A549 (cell line): ENCODE measurements at regions not wholly inside any gene's neighbourhood (a gene's known extent, or its start where the extent isn't known, plus 50 kb on each side); places are given as distances from the start of the nearest gene placed in this dataset.

Experiments used
- ATAC-seq, 2 experiments: fragments of 200-7000 bp in 1 of 2; fragments of >200 bp in 1 of 2; cut with Nextera tagmentation in 1 of 2; cut with Tn5 transposase in 1 of 2; 3 replicates each; pipeline versions ENCODE4 v1.8.0 to v1.9.1; 2018 to 2020; ENCODE audit warnings: mild to moderate bottlenecking in 1 of 2, moderate library complexity in 1 of 2
- CTCF ChIA-PET: fragments of 300-600 bp; sonication (Branson Sonifier 250); formaldehyde crosslinking; extraction: SDS; loops from one replicate; lab custom pipeline; 2021; ENCODE audit warnings: antibody characterized with exemption, inconsistent platforms; lab: Yijun Ruan, JAX
- POLR2A ChIA-PET: fragments of 350-600 bp; formaldehyde crosslinking; extraction: SDS; loops from one replicate; lab custom pipeline; 2021; ENCODE audit warnings: antibody characterized with exemption, inconsistent platforms; lab: Yijun Ruan, JAX
- DNase-seq, 2 experiments: peaks; one replicate each; pipeline versions ENCODE4 v3.0.0 to v3.0.0-alpha.2; 2011 to 2016; ENCODE audit warnings: low read depth in 1 of 2, low spot score in 1 of 2
- FAIRE-seq: peaks from 2 replicates; lab custom pipeline; 2011; peaks lifted over from hg19 to GRCh38; lab: Jason Lieb, UNC
- H3K27ac ChIP-seq, 2 experiments: fragments of >200 bp; sonication (Bioruptor Twin); formaldehyde crosslinking; 3 replicates each; pipeline ENCODE4 v1.5.1; 2016 to 2017
- H3K4me1 ChIP-seq: fragments of >200 bp; sonication (Bioruptor Twin); formaldehyde crosslinking; 3 replicates; pipeline ENCODE4 v1.6.1; 2016
- H3K4me2 ChIP-seq: fragments of >200 bp; sonication (Bioruptor Twin); formaldehyde crosslinking; 3 replicates; pipeline ENCODE4 v1.6.1; 2016
- H3K4me3 ChIP-seq: fragments of >200 bp; sonication (Bioruptor Twin); formaldehyde crosslinking; 3 replicates; pipeline ENCODE4 v1.5.1; 2016
- H3K9me3 ChIP-seq: fragments of >200 bp; sonication (Bioruptor Twin); formaldehyde crosslinking; 3 replicates; pipeline ENCODE4 v1.6.1; 2016
- BHLHE40 ChIP-seq: IDR thresholded peaks from 2 replicates; pipeline ENCODE4 v1.6.1; 2012; ENCODE audit warnings: low read depth, low read length, inconsistent platforms
- CHD2 ChIP-seq: fragments of 150-350 bp; IDR thresholded peaks from 2 replicates; pipeline ENCODE4 v1.6.1; 2014; ENCODE audit warnings: low read length; ENCODE audit not compliant: partially characterized antibody
- EHF ChIP-seq: fragments of 250-450 bp; sonication (Bioruptor Pico); IDR thresholded peaks from 2 replicates; pipeline ENCODE4 v1.5.0; 2020; ENCODE audit warnings: mild to moderate bottlenecking
- EP300 ChIP-seq, 2 experiments: fragments of >200 bp; sonication (Bioruptor Twin); formaldehyde crosslinking; IDR thresholded peaks; 2 replicates in 1 of 2; 3 replicates in 1 of 2; pipeline ENCODE4 v1.6.1; 2016 to 2017
- ESRRA ChIP-seq: fragments of 150-350 bp; IDR thresholded peaks from 2 replicates; pipeline ENCODE4 v1.6.1; 2014; ENCODE audit warnings: mild to moderate bottlenecking, low read length, borderline replicate concordance
- GATA3 ChIP-seq: IDR thresholded peaks from 2 replicates; pipeline ENCODE4 v1.6.1; 2012; ENCODE audit warnings: borderline replicate concordance
- HOXA7 ChIP-seq: fragments of 250-450 bp; sonication (Bioruptor Pico); IDR thresholded peaks from 2 replicates; pipeline ENCODE4 v1.5.0; 2020; ENCODE audit warnings: mild to moderate bottlenecking, moderate library complexity
- KDM1A ChIP-seq: fragments of 200-600 bp; sonication (generic); IDR thresholded peaks from 2 replicates; pipeline ENCODE4 v1.6.1; 2016; ENCODE audit warnings: low read depth, mild to moderate bottlenecking
- KDM5A ChIP-seq: fragments of 200-600 bp; sonication (generic); IDR thresholded peaks from 2 replicates; pipeline ENCODE4 v1.6.1; 2016; ENCODE audit warnings: antibody characterized with exemption, mild to moderate bottlenecking
- MAFK ChIP-seq: fragments of 450-650 bp; IDR thresholded peaks from 2 replicates; pipeline ENCODE4 v1.6.1; 2014; ENCODE audit not compliant: partially characterized antibody
- MAZ ChIP-seq: fragments of 150-350 bp; IDR thresholded peaks from 2 replicates; pipeline ENCODE4 v1.6.1; 2014; ENCODE audit warnings: antibody characterized with exemption, low read depth, low read length, borderline replicate concordance
- NFE2L2 ChIP-seq: fragments of 150-350 bp; conservative IDR thresholded peaks from 2 replicates; pipeline ENCODE4 v1.6.1; 2014; ENCODE audit warnings: low read length
- PHF8 ChIP-seq: fragments of 200-600 bp; sonication (generic); IDR thresholded peaks from 2 replicates; pipeline ENCODE4 v1.6.1; 2016; ENCODE audit warnings: low read depth, mild to moderate bottlenecking, antibody characterized with exemption, moderate library complexity, borderline replicate concordance
- POLR2AphosphoS2 ChIP-seq: conservative IDR thresholded peaks from 2 replicates; pipeline ENCODE4 v1.6.1; 2012; ENCODE audit warnings: low read length, improper control_type of control experiment, inconsistent platforms
- RFX5 ChIP-seq: fragments of 450-650 bp; IDR thresholded peaks from 2 replicates; pipeline ENCODE4 v1.7.1; 2014; ENCODE audit warnings: antibody characterized with exemption, mild to moderate bottlenecking, moderate library complexity
- RNF2 ChIP-seq: fragments of 200-600 bp; sonication (generic); IDR thresholded peaks from 2 replicates; pipeline ENCODE4 v1.6.1; 2016; ENCODE audit warnings: low read depth, mild to moderate bottlenecking, antibody characterized with exemption, moderate library complexity, borderline replicate concordance
- SREBF2 ChIP-seq: fragments of 450-650 bp; IDR thresholded peaks from 2 replicates; pipeline ENCODE4 v1.6.1; 2014; ENCODE audit warnings: mild to moderate bottlenecking, moderate library complexity
- TFCP2L1 ChIP-seq: fragments of 250-450 bp; sonication (Bioruptor Pico); IDR thresholded peaks from 2 replicates; pipeline ENCODE4 v1.5.0; 2021; ENCODE audit warnings: mild to moderate bottlenecking
- ZSCAN20 ChIP-seq: fragments of 250-450 bp; sonication (Bioruptor Pico); IDR thresholded peaks from 2 replicates; pipeline ENCODE4 v1.8.0; 2022; ENCODE audit warnings: mild to moderate bottlenecking, moderate library complexity
- WGBS: methylation state at CpG from one replicate; pipeline ENCODE4 v1.1.6; 2017; ENCODE audit errors: missing lambda C conversion rate; 5-methylcytosine and 5-hydroxymethylcytosine counted together
- TF ChIP-seq, protein P1 (sequence below): IDR thresholded peaks from 2 replicates; pipeline ENCODE4 v1.6.1; 2012
- TF ChIP-seq, protein P2 (sequence below): IDR thresholded peaks from 2 replicates; pipeline ENCODE4 v1.6.1; 2012; ENCODE audit warnings: low read depth, borderline replicate concordance
- TF ChIP-seq, protein P3 (sequence below): fragments of >200 bp; sonication (Bioruptor Twin); formaldehyde crosslinking; IDR thresholded peaks from 3 replicates; pipeline ENCODE4 v1.6.1; 2016

DNA sequence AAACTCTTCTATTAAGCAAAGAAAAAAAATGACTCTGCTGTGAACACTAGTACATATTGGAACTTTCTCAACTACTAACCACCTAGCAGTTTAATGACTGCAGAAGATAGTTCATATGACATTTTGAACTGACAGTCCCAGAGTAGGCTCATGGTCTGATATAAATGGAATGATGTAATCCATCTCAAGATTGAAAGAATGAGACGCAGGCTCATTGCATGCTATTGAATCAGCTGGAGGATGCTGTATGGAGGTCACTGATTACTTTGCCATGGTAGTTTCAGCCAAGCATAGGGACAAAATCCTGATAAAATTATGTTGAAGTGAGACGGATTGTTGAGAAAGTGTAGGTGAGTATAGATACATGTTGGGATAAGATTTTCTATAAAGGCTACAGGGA is 217.6 kb upstream of the SEMA3E start:
- Histone ChIP-seq H3K9me3 (no peaks in the 10 kb centered on the region), H3K4me2 (no peak overlapping the region), H3K4me1 (no peaks in the 10 kb centered on the region), H3K4me3 (no peak overlapping the region), H3K27ac (no peak overlapping the region)
- no peak for DNase-seq
- FAIRE-seq: no peak
- 49% methylated on average over 2 of the region's 2 CpGs for WGBS
- no peak for TF ChIP-seq MAFK
- no peak for TF ChIP-seq PHF8
- CTCF ChIA-PET: no interaction called here
- ATAC-seq: no peak
- POLR2A ChIA-PET: no interaction called here

DNA sequence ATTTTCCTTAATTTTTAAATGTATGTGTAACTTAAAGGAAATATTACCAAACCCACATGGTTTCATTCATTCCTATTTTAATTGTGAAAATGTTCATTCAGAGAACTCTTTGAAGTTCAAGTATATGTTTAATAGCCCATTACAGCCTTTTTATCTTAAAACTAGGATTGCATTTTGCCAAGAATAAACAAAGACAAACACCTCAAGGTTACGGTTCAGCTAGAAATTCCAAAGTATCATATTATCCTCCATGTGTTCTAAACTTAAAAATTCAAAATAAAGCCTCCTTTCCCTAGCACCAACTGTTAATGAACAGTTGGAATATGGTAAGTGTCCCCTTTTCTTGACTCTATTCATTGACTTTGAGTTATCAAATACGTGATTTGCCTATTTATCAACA is 215.6 kb upstream of the SEMA3E start:
- H3K27ac ChIP-seq: no peak overlapping the region
- H3K4me3 ChIP-seq: no peak overlapping the region
- TF ChIP-seq POLR2AphosphoS2: no peak
- no peak for TF ChIP-seq GATA3
- no peak for TF ChIP-seq EP300 (IDR thresholded peaks at IDR 0.05)
- TF ChIP-seq MAFK: no peak
- TF ChIP-seq HOXA7 (CRISPR knock-in tag): no peak
- TF ChIP-seq KDM5A: no peak
- TF ChIP-seq BHLHE40: no peak
- TF ChIP-seq, protein P1, sequence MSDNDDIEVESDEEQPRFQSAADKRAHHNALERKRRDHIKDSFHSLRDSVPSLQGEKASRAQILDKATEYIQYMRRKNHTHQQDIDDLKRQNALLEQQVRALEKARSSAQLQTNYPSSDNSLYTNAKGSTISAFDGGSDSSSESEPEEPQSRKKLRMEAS: no peak
- no peak for TF ChIP-seq KDM1A
- TF ChIP-seq TFCP2L1 (CRISPR knock-in tag): no peak
- no peak for TF ChIP-seq ESRRA
- TF ChIP-seq NFE2L2: no peak
- TF ChIP-seq CHD2: no peak
- TF ChIP-seq EHF (CRISPR knock-in tag): no peak
- TF ChIP-seq MAZ: no peak
- TF ChIP-seq RNF2: no peak
- TF ChIP-seq, protein P2, sequence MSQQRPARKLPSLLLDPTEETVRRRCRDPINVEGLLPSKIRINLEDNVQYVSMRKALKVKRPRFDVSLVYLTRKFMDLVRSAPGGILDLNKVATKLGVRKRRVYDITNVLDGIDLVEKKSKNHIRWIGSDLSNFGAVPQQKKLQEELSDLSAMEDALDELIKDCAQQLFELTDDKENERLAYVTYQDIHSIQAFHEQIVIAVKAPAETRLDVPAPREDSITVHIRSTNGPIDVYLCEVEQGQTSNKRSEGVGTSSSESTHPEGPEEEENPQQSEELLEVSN: no peak
- TF ChIP-seq SREBF2: no peak
- ATAC-seq (no peak), FAIRE-seq (no peak), DNase-seq (no peak)
- H3K4me2 ChIP-seq: no peak overlapping the region
- no peaks in the 10 kb centered on the region for H3K9me3 ChIP-seq
- WGBS: 40% methylated on average over 2 of the region's 2 CpGs
- H3K4me1 ChIP-seq: no peaks in the 10 kb centered on the region
- CTCF ChIA-PET: no interaction called here
- POLR2A ChIA-PET: no interaction called here

DNA sequence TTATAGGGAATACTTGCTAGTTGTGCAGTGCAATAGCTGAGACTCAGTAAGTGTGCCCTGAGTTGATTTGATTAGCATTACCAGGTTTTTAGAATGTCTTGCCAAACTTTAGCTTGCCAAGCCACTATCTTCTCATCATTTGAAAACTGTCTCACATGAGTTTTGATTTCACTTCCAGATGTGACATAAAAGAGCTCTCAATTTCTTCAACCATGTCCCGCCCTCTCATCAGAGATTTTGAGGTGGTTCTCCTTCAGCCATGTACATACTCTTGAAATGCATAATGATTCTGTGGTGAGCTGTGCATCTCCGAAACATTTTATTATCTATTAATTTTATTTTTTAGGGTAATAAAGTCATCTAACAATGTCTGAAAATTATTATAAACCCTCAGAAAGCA is 215.0 kb upstream of the SEMA3E start:
- H3K4me2 ChIP-seq: no peak overlapping the region
- 40% methylated on average over 2 of the region's 2 CpGs for WGBS
- H3K4me1 ChIP-seq: no peaks in the 10 kb centered on the region
- TF ChIP-seq ZSCAN20 (CRISPR knock-in tag) (no peak), RFX5 (no peak)
- TF ChIP-seq, protein P3, sequence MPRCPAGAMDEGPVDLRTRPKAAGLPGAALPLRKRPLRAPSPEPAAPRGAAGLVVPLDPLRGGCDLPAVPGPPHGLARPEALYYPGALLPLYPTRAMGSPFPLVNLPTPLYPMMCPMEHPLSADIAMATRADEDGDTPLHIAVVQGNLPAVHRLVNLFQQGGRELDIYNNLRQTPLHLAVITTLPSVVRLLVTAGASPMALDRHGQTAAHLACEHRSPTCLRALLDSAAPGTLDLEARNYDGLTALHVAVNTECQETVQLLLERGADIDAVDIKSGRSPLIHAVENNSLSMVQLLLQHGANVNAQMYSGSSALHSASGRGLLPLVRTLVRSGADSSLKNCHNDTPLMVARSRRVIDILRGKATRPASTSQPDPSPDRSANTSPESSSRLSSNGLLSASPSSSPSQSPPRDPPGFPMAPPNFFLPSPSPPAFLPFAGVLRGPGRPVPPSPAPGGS: no peak
- TF ChIP-seq, all 56 proteins: peak for 0
- ATAC-seq (no peak), DNase-seq (no peak), FAIRE-seq (no peak)
- H3K4me3 ChIP-seq: no peak overlapping the region
- CTCF ChIA-PET: no interaction called here
- no peak overlapping the region for H3K27ac ChIP-seq
- POLR2A ChIA-PET: no interaction called here
- no peaks in the 10 kb centered on the region for H3K9me3 ChIP-seq

DNA sequence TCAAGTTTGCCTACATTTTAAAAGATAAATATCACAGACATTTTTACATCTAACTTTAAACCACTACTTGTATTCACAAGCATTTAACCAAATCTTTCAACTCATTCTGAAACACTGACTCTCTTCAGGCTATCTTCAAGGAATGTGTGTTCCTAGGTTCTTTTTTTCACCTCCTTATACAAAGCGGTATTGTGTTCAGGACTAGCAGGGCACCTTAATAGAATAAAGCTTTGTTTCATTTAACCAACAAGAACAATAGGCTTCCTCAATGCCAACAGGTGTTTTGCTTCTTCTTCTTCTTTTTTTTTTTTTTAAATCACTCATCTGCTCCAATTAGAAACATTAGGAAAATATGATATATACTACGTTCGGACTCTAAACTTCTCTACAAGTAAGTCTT is 212.9 kb upstream of the SEMA3E start:
- H3K27ac ChIP-seq: no peak overlapping the region
- no peak overlapping the region for H3K4me3 ChIP-seq
- no peak for TF ChIP-seq SREBF2
- H3K9me3 ChIP-seq: no peaks in the 10 kb centered on the region
- DNase-seq (no peak), ATAC-seq (no peak), FAIRE-seq (no peak)
- no peak overlapping the region for H3K4me2 ChIP-seq
- POLR2A ChIA-PET: no interaction called here
- CTCF ChIA-PET: no interaction called here
- no peaks in the 10 kb centered on the region for H3K4me1 ChIP-seq
- 61% methylated on average over 3 of the region's 3 CpGs for WGBS
